OCI-LY7 (cell line): ENCODE measurements at regions not wholly inside any gene's neighbourhood (a gene's known extent, or its start where the extent isn't known, plus 50 kb on each side); places are given as distances from the start of the nearest gene placed in this dataset.

Experiments used
- EZH2phosphoT487 ChIP-seq: fragments of 200-600 bp; sonication (generic); IDR thresholded peaks from 2 replicates; pipeline ENCODE4 v1.6.1; 2018; ENCODE audit warnings: low read depth, borderline replicate concordance, mild to moderate bottlenecking, mixed run types, antibody characterized with exemption, low read length, moderate library complexity, mixed read lengths
- TF ChIP-seq, protein P1 (sequence below): fragments of 200-600 bp; sonication (generic); conservative IDR thresholded peaks from 2 replicates; pipeline ENCODE4 v1.5.1; 2014; ENCODE audit warnings: mild to moderate bottlenecking, antibody characterized with exemption, low read length, moderate library complexity, mixed read lengths

DNA sequence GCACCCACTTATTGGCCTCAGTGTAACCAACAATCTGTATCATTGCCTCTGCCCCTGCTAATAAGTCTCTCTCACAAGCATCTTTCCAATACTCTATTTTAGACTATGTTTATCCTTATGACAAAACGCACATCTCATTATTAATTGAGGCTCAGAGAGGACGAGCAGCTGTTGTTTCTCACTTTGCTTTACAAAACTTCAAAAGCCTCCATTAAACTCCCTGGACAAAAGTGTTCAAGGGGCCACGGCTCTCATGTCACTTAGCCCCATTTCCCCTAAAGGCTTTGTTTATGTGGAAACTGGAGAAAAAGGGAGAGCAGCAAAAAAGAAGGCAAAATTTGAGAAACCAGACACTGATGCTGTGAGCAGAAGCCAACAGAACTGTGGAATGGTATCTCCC lies 180.0 kb upstream of the LNX1 start:
- TF ChIP-seq, protein P1, sequence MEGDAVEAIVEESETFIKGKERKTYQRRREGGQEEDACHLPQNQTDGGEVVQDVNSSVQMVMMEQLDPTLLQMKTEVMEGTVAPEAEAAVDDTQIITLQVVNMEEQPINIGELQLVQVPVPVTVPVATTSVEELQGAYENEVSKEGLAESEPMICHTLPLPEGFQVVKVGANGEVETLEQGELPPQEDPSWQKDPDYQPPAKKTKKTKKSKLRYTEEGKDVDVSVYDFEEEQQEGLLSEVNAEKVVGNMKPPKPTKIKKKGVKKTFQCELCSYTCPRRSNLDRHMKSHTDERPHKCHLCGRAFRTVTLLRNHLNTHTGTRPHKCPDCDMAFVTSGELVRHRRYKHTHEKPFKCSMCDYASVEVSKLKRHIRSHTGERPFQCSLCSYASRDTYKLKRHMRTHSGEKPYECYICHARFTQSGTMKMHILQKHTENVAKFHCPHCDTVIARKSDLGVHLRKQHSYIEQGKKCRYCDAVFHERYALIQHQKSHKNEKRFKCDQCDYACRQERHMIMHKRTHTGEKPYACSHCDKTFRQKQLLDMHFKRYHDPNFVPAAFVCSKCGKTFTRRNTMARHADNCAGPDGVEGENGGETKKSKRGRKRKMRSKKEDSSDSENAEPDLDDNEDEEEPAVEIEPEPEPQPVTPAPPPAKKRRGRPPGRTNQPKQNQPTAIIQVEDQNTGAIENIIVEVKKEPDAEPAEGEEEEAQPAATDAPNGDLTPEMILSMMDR = no peak
- no peak for TF ChIP-seq EZH2phosphoT487
